Epithelial cell of esophagus (primary cell): ENCODE measurements at regions not wholly inside any gene's neighbourhood (a gene's known extent, or its start where the extent isn't known, plus 50 kb on each side); places are given as distances from the start of the nearest gene placed in this dataset.

Source experiments
- DNase-seq: peaks from one replicate; pipeline ENCODE4 v3.0.0; 2010; ENCODE audit warnings: low read depth
- H3K4me3 ChIP-seq: 2 replicates; pipeline ENCODE4 v1.5.1; 2011; ENCODE audit warnings: mild to moderate bottlenecking, low read length, control low read depth
- TF ChIP-seq, protein P1 (sequence below): IDR thresholded peaks from 2 replicates; pipeline ENCODE4 v1.5.1; 2011; ENCODE audit warnings: low read depth, mild to moderate bottlenecking, low read length, control low read depth, inconsistent platforms; ENCODE audit not compliant: insufficient read depth; ENCODE audit errors: missing control alignments

DNA sequence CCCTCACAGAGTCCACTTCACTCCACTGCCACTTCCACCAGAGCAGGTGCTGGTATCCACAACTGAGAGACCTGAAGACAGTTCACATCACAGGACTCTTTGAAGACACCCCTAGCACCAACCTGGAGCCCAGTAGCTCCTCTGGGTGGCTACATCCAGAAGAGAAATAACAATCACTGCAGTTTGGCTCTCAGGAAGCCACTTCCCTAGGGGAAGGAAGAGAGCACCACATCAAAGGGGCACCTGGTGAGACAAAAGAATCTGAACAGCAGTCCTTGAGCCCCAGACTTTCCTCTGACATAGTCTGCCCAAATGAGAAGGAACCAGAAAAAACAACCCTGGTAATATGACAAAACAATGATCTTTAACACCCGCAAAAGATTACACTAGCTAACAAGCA is 113.2 kb downstream of the TENT5C start:
- TF ChIP-seq, protein P1, sequence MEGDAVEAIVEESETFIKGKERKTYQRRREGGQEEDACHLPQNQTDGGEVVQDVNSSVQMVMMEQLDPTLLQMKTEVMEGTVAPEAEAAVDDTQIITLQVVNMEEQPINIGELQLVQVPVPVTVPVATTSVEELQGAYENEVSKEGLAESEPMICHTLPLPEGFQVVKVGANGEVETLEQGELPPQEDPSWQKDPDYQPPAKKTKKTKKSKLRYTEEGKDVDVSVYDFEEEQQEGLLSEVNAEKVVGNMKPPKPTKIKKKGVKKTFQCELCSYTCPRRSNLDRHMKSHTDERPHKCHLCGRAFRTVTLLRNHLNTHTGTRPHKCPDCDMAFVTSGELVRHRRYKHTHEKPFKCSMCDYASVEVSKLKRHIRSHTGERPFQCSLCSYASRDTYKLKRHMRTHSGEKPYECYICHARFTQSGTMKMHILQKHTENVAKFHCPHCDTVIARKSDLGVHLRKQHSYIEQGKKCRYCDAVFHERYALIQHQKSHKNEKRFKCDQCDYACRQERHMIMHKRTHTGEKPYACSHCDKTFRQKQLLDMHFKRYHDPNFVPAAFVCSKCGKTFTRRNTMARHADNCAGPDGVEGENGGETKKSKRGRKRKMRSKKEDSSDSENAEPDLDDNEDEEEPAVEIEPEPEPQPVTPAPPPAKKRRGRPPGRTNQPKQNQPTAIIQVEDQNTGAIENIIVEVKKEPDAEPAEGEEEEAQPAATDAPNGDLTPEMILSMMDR, result no peak
- H3K4me3 ChIP-seq, result no peak overlapping the region
- no peak for DNase-seq

DNA sequence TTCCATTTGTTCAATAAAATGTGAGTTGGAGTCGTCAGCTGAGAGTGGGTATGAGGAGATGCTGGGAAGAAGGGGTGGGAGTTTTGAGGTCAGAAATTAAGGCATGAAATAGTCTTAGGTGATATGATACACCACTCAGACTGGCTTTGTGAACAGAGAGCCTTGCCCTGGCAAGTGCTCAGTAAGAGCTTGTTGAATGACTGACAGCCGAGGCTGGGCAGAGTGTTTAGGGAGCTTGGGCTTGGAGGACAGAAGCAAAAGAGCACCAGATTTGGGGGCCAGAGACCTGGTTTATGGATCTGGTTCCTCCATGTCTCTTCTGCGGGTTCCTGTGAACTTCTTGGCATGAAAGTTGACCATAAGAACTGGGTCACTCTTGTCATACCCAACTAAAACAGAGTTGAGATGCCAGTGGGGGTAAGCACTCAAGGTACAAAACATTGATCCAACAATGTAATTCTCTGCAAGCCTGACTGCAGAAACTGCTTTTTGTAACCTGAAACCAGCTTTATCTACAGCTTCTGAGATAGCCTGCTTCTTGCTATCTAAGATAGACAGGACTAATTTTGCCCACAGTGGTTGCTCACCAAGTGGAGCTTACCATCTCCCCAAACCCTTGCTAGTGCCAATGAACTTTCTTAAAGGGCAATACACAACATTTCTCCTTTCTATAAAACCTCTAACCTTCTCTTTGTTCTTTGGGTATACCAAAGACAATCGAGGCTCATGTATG is 126.4 kb downstream of the TENT5C start:
- TF ChIP-seq, protein P1, result no peak
- no peak overlapping the region for H3K4me3 ChIP-seq
- DNase-seq, result no peak

DNA sequence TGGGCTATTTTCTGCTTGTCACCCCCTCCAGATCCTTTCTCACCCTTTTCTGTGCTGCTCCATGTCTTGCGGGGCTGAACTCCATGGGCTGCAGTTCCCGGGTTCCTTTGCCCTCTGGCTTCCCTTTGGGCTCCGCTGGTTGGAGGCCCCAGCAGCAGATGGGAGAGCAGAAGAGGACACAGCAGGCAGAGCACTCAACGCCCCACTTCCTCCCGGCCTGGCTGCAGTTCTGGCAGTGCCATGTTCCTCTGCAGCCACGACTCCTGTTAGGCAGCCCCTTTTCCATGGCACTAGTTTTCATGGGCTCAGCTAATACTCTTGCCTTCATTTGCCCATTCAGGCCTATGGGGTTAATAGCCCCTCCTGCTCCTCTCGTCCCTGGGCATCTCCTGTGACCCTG is 127.1 kb downstream of the TENT5C start:
- TF ChIP-seq, protein P1, result no peak
- DNase-seq, result no peak
- H3K4me3 ChIP-seq, result no peak overlapping the region

DNA sequence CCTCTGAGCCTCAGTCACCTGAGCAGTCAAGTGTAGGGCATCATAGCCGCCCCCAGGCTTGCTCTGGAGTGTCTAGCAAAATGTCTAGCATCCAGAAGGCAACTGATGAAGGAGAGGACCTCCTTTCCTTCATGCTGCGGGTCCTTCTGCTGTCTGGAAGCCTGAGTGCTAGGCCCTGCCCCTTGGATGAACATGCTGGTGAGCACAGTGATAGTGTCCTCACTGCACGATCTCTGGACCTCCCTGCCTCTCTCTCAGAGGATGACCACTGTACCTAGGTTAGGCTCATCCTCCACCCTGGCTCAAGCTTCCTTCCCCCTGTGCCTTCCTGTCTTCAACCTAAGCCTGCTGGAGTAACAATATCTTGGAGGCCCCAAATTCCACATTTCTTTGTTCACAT is 128.6 kb downstream of the TENT5C start:
- no peak overlapping the region for H3K4me3 ChIP-seq
- DNase-seq, result no peak
- TF ChIP-seq, protein P1, result no peak

DNA sequence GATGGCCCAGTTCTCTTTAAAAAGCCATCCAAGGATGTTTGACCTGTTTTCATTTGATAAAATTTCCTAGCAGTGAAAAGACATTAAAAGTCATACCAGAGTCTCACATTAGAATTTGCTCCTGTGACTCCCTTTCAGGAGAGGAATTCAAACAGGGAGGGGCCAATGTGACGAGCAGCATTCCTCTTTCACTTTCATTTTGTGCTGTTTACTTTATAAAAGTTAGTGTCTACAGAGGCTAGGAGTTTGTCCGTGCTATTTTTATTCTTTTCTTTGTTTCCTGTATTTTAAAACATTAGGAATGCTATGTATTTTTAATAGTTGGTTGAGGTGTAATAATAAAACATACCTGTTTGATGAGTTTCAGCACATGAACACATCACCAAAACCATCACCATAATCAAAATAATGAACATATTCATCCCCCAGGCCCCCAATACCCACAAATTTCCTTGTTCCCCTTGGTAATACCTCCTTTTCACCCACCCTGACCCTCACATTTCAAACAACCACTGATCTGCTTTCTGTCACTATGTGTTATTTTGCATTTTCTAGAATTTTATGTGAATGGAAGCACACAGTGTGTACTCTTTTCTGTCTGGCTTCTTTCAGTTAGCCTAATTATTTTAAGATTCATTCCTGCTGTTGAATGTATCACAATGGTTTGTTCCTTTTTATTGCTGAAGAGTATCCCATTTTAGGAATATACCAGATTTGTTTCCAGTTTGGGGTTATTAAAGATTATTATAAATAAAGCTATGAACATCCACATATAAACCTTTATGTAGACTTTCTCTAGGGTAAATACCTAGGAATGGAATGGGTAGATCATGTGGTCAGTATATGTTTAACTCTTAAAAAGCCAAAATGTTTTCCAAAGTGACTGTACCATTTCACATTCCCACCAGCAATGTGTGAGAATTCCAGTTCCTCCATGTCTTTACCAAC is 129.5 kb downstream of the TENT5C start:
- peak; percentile 46 for DNase-seq
- TF ChIP-seq, protein P1, result no peak
- peak overlapping the region; percentile 14 for H3K4me3 ChIP-seq

DNA sequence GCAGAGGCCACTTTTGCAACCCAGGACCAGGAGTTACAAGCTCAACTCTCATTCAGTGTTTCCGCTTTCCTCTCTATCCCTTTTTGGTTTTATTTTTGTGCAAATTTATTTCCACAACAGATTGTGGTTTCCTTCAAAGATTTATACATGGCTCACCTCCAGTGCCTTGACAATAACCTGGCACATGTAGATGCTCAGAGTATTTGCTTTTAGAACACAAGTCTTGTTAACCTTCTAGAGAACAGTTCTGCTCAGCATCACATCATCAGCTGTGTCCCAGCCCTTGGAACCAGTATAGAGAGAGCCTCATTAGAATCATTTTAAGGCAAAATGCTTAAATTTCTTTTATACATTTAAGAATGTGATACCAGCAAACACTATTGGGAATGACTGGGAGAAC is 133.7 kb downstream of the TENT5C start:
- H3K4me3 ChIP-seq, result no peak overlapping the region
- TF ChIP-seq, protein P1, result no peak
- no peak for DNase-seq
